ENCODE measurements at regions not wholly inside any gene's neighbourhood (a gene's known extent, or its start where the extent isn't known, plus 50 kb on each side); places are given as distances from the start of the nearest gene placed in this dataset.
A peak's percentile ranks its signal among the peaks of the same experiment; 100 is the strongest.
"Not testable (repeated sequence)": the region's sequence is repeated elsewhere in the genome, so short reads cannot be mapped to it uniquely, and the experiment has no call there.

GRCh38 chr7:39758234-39758970 is 135.0 kb downstream of the RALA start:
- DNase-seq: no peak

GRCh38 chr7:39761449-39761848 is 138.1 kb downstream of the RALA start:
- DNase-seq: peak; percentile 15 to 18

- DNase-seq: not testable (repeated sequence)
Observed at GRCh38 chr7:39762466-39762865, 139.1 kb downstream of the RALA start.

GRCh38 chr7:39762881-39763280 is 139.5 kb downstream of the RALA start:
- DNase-seq: not testable (repeated sequence)

GRCh38 chr7:39765833-39766232 is 142.5 kb downstream of the RALA start:
- not testable (repeated sequence) for DNase-seq

DNA sequence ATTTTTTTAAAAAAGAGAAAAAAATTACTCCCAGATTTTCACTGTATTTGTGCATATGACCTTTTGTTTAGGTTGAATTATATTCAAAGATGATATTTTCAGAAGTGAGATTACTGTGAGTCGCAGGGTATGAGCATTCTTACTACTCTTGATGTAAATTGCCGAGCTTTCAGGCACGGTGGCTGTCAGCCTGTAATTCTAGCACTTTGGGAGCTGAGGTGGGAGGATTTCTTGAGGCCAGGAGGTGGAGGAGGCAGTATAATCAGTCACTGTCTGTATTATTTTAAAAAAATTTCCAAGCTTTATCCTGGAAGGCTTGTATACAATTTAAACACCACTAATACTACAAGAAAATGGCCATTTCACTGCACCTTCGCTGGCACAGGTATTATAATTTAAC is 145.1 kb downstream of the RALA start:
- not testable (repeated sequence) for DNase-seq

- DNase-seq: not testable (repeated sequence)
Observed at GRCh38 chr7:39774341-39774851, 151.0 kb downstream of the RALA start.

- not testable (repeated sequence) for DNase-seq
Observed at GRCh38 chr7:39781557-39781956, 158.2 kb downstream of the RALA start.

- DNase-seq: not testable (repeated sequence)
Observed at GRCh38 chr7:39786440-39786839, 163.1 kb downstream of the RALA start.

GRCh38 chr7:39791035-39791434 is 159.0 kb upstream of the CDK13 start:
- not testable (repeated sequence) for DNase-seq

- DNase-seq: not testable (repeated sequence)
Observed at GRCh38 chr7:39791911-39792310, 158.1 kb upstream of the CDK13 start.

- not testable (repeated sequence) for DNase-seq
Observed at GRCh38 chr7:39793026-39793425, 157.0 kb upstream of the CDK13 start.

DNA sequence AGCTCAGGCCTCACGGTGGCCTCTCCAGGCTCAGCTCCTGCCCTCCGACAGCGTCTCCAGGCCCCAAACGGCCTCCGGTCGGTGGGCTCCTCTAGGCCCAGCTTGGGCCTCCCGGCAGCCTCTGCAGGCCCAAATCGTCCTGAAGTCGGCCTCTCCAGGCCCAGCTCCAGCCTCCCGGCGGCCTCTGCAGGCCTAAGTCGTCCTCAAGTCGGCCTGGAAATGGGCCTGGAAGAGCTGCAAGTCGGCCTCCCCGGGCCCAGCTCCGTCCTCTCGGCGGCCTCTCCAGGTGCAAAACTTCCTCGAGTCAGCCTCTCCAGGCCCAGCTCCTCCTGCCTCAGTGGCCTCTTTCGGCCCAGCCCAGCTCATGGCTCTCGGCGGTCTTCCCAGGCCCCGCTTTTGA is 156.2 kb upstream of the CDK13 start:
- DNase-seq: not testable (repeated sequence)

- not testable (repeated sequence) for DNase-seq
Observed at GRCh38 chr7:39796947-39797346, 153.1 kb upstream of the CDK13 start.

- not testable (repeated sequence) for DNase-seq
Observed at GRCh38 chr7:39798077-39798476, 152.0 kb upstream of the CDK13 start.

- no peak for DNase-seq
Observed at GRCh38 chr7:39808796-39809481, 141.1 kb upstream of the CDK13 start.

GRCh38 chr7:39810204-39810642 is 139.8 kb upstream of the CDK13 start:
- no peak for DNase-seq

GRCh38 chr7:39810710-39811109 is 139.3 kb upstream of the CDK13 start:
- no peak for DNase-seq

DNA sequence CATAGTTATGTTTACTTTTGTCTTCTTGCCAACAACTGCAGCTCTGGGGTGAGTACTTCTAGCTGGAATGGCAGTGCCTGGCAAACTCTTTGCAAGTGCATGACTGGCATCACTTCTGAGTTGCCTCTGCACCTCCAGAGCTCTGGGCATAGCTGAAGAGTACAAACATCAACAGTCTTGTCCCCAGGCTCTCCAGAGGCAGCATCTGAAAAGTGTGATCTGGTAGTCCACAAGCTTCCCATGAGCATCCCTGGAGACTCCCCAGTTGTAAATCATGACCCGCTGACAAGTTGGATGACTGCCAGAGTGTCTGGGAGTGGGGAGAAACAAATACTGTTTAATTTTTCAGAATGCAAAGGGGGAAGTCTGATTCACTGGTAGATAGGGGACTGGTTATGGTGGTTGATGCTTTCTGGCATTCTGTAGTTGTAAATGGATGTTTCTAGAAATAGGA is 138.9 kb upstream of the CDK13 start:
- peak; percentile 54 to 58 for DNase-seq

DNA sequence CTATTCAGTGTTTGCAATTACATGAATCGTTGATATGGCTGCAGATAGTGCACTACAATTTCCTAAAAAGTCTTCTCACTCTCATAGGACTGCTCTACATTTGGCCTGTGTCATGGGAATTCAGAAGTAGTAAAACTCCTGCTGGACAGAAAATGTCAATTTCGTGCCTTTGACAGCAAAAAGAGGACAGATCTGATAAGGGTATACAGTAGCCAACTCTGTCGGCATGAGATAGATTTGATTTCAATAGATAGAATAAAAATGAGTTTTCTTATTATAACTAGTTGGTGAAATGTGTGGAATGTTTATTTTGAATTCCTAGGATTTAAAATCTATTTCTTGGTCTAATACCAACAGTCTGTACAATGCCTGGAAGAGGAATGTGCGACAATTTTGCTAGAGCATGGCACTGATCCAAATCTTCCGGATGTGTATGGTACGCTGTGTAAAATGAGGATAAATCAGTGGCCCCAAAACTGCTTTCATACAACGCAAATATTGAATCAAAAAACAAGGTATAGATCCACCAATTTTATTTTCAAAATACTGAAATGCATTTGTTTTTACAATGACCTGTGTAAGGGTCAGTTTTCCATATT is 133.5 kb upstream of the CDK13 start:
- DNase-seq: no peak

GRCh38 chr7:39819514-39819913 is 130.5 kb upstream of the CDK13 start:
- DNase-seq: no peak

DNA sequence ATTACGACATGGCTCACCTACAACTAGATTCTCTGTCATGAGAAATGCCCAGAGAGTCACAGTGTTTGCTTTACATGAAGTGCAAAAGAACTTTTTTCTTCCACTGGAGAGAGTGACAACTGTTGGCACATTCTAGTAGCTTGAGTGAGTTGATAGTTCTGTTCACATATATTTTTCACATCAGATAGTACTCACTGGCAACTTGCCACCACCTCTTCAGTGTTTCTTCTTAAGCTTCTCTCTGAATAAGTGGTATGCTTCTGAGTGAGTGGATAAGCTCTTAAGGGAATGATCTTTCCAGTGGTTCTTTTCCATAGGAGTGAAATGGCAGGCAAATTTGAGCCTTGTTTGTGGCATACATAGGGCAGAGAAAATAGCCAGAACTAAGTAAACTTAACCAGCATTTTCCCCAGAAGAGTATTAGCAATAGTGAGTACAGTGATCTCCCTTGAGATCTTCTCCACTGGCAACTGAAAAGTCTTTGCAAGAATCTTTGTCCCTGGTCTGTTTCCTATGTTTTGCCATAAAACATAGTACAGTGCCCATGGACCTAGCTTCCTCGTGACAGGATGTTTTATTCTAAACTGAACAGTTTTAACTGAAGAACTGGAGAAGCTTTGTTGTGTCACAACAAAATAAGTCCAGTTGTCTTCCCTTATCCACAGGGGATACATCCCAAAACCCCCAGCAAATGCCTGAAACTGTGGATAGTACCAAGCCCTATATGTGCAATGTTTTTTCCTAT is 125.4 kb upstream of the CDK13 start:
- no peak for DNase-seq

Measured in NCI-H526 (cell line).